ENCODE measurements at regions not wholly inside any gene's neighbourhood (a gene's known extent, or its start where the extent isn't known, plus 50 kb on each side); places are given as distances from the start of the nearest gene placed in this dataset.

GRCh38 chr2:81087646-81088045, 783.1 kb upstream of the LRRTM1 start:
- no peak for ATAC-seq
- TF ChIP-seq USF2 (IDR thresholded peaks at IDR 0.05) = no peak
- no peak for TF ChIP-seq HEYL (CRISPR knock-in tag; IDR thresholded peaks at IDR 0.05)
- no peak for TF ChIP-seq CBX2 (IDR thresholded peaks at IDR 0.05; ENCODE audit: borderline replicate concordance, low read depth)
- no peak for TF ChIP-seq ZFP36 (IDR thresholded peaks at IDR 0.05; ENCODE audit: borderline replicate concordance, partially characterized antibody)
- TF ChIP-seq HES2 (IDR thresholded peaks at IDR 0.05) = no peak
- TF ChIP-seq EHF (CRISPR knock-in tag; IDR thresholded peaks at IDR 0.05) = no peak
- no peak for TF ChIP-seq HDAC2 (IDR thresholded peaks at IDR 0.05)
- TF ChIP-seq RNF2 (IDR thresholded peaks at IDR 0.05; ENCODE audit: borderline replicate concordance, low read depth) = no peak
- no peak for TF ChIP-seq ATOH8 (CRISPR knock-in tag; IDR thresholded peaks at IDR 0.05; ENCODE audit: low read depth)
- H3K4me2 ChIP-seq = no peak overlapping the region
- H3K4me3 ChIP-seq = no peak overlapping the region
- peaks cover 5% of the 10 kb centered on the region; the same call in 2 of the 3 replicates for H3K9me3 ChIP-seq
- no peak overlapping the region for H3K27ac ChIP-seq
- POLR2A ChIA-PET = no interaction called here
- WGBS (ENCODE audit: missing lambda C conversion rate) = 0% methylated on average over 3 of the region's 3 CpGs
- FAIRE-seq = no peak
- DNase-seq (ENCODE audit: low read depth in 1 of 2, low spot score in 1 of 2) = no peak
- CTCF ChIA-PET = no interaction called here
- no peaks in the 10 kb centered on the region for H3K4me1 ChIP-seq

- DNase-seq (ENCODE audit: low read depth in 1 of 2, low spot score in 1 of 2) = no peak
- ATAC-seq = no peak
- FAIRE-seq = no peak
- H3K4me2 ChIP-seq = no peak overlapping the region
- CTCF ChIA-PET = no interaction called here
- TF ChIP-seq NR3C1 (IDR thresholded peaks at IDR 0.05) (no peak), RAD21 (conservative IDR thresholded peaks at IDR 0.05 in 1 of 2, IDR thresholded peaks at IDR 0.05 in 1 of 2) (no peak), REST (IDR thresholded peaks at IDR 0.05) (no peak), FOSB (CRISPR knock-in tag; IDR thresholded peaks at IDR 0.05) (no peak), CTCF (IDR thresholded peaks at IDR 0.05) (no peak), JUNB (IDR thresholded peaks at IDR 0.05) (no peak), ZNF302 (CRISPR knock-in tag; IDR thresholded peaks at IDR 0.05) (no peak), SMC3 (IDR thresholded peaks at IDR 0.05) (no peak), HOXB5 (CRISPR knock-in tag; IDR thresholded peaks at IDR 0.05) (no peak), SREBF2 (IDR thresholded peaks at IDR 0.05) (no peak)
- peaks cover 5% of the 10 kb centered on the region; the same call in 2 of the 3 replicates for H3K9me3 ChIP-seq
- 0% methylated on average over 1 of the region's 1 CpG for WGBS (ENCODE audit: missing lambda C conversion rate)
- H3K27ac ChIP-seq = no peak overlapping the region
- no peak overlapping the region for H3K4me3 ChIP-seq
- POLR2A ChIA-PET = no interaction called here
- H3K4me1 ChIP-seq = no peaks in the 10 kb centered on the region
Observed at GRCh38 chr2:81084101-81084500, 779.5 kb upstream of the LRRTM1 start.
